22Rv1 (cell line): ENCODE measurements at regions not wholly inside any gene's neighbourhood (a gene's known extent, or its start where the extent isn't known, plus 50 kb on each side); places are given as distances from the start of the nearest gene placed in this dataset.

Experiments
- CTCF ChIP-seq: fragments of 450-650 bp; IDR thresholded peaks from 2 replicates; pipeline ENCODE4 v1.5.1; 2017; ENCODE audit warnings: mild to moderate bottlenecking
- ZFX ChIP-seq: fragments of 450-650 bp; IDR thresholded peaks from 2 replicates; pipeline ENCODE4 v1.6.1; 2017; ENCODE audit warnings: antibody characterized with exemption, borderline replicate concordance

GRCh38 chr5:155750101-155750500 is 576.9 kb upstream of the SGCD start:
- no peak for TF ChIP-seq CTCF
- no peak for TF ChIP-seq ZFX
